CD14-positive monocyte (primary cell): ENCODE measurements at regions not wholly inside any gene's neighbourhood (a gene's known extent, or its start where the extent isn't known, plus 50 kb on each side); places are given as distances from the start of the nearest gene placed in this dataset.

Source experiments
- DNase-seq, 3 donors: peaks; one replicate each; pipeline ENCODE4 v3.0.0-alpha.2; 2011 to 2022
- H2AFZ ChIP-seq: 2 replicates; pipeline ENCODE4 v1.6.0; 2012; ENCODE audit warnings: mild to moderate bottlenecking, low read depth, low read length, inconsistent platforms; ENCODE audit not compliant: insufficient read depth, poor library complexity, severe bottlenecking
- H3K27ac ChIP-seq, 2 donors: 1 replicate in 1 of 2; 2 replicates in 1 of 2; pipeline ENCODE4 v1.5.1; 2012 to 2013; ENCODE audit warnings: low read length in 2 of 2, control low read depth in 1 of 2, inconsistent platforms in 1 of 2, low read depth in 1 of 2, mild to moderate bottlenecking in 1 of 2
- H3K27me3 ChIP-seq, 2 donors: one replicate each; pipeline versions ENCODE4 v1.6.0 to v1.6.1; 2011 to 2013; ENCODE audit warnings: low read length in 2 of 2; ENCODE audit not compliant: control insufficient read depth in 2 of 2, insufficient read depth in 2 of 2
- H3K36me3 ChIP-seq, 2 donors: replicated peaks in 1 of 2; 1 replicate in 1 of 2; 2 replicates in 1 of 2; pipeline versions ENCODE4 v1.5.1 to v1.6.1; 2012 to 2013; ENCODE audit warnings: low read length in 2 of 2, control low read depth in 1 of 2, inconsistent platforms in 1 of 2, mild to moderate bottlenecking in 1 of 2; ENCODE audit not compliant: insufficient read depth in 2 of 2, control insufficient read depth in 1 of 2
- H3K4me1 ChIP-seq, 2 donors: 1 replicate in 1 of 2; 2 replicates in 1 of 2; pipeline versions ENCODE4 v1.5.1 to v1.6.1; 2012 to 2013; ENCODE audit warnings: low read length in 2 of 2, control low read depth in 1 of 2, inconsistent platforms in 1 of 2, mild to moderate bottlenecking in 1 of 2, moderate library complexity in 1 of 2; ENCODE audit not compliant: insufficient read depth in 2 of 2, control insufficient read depth in 1 of 2
- H3K4me2 ChIP-seq: replicated peaks from 2 replicates; pipeline ENCODE3; 2012; ENCODE audit warnings: low read length, moderate library complexity, mild to moderate bottlenecking; ENCODE audit not compliant: poor library complexity, severe bottlenecking; ENCODE audit errors: extremely low read depth
- H3K4me3 ChIP-seq, 3 experiments: fragments of 200-600 bp in 1 of 3; sonication (generic) in 1 of 3; replicated peaks in 1 of 3; 1 replicate in 2 of 3; 2 replicates in 1 of 3; pipeline ENCODE4 v1.5.1; 2011 to 2013; ENCODE audit warnings: low read length in 3 of 3, mild to moderate bottlenecking in 3 of 3, control low read depth in 2 of 3, low read depth in 2 of 3, inconsistent platforms in 1 of 3, moderate library complexity in 1 of 3
- H3K79me2 ChIP-seq: 2 replicates; pipeline ENCODE4 v1.6.0; 2012; ENCODE audit warnings: mild to moderate bottlenecking, control low read depth, inconsistent platforms, low read length, moderate library complexity; ENCODE audit not compliant: insufficient read depth
- H3K9ac ChIP-seq: 2 replicates; pipeline ENCODE4 v1.6.0; 2017; ENCODE audit warnings: low read length, mild to moderate bottlenecking; ENCODE audit not compliant: insufficient read depth, poor library complexity, severe bottlenecking
- H3K9me3 ChIP-seq, 2 donors: replicated peaks in 1 of 2; 1 replicate in 1 of 2; 2 replicates in 1 of 2; pipeline versions ENCODE4 v1.5.1 to v1.6.1; 2012 to 2013; ENCODE audit warnings: low read length in 2 of 2, control low read depth in 1 of 2; ENCODE audit not compliant: control insufficient read depth in 1 of 2, insufficient read depth in 1 of 2
- H4K20me1 ChIP-seq: 2 replicates; pipeline ENCODE4 v1.6.0; 2012; ENCODE audit warnings: mild to moderate bottlenecking, low read length, control low read depth, moderate library complexity; ENCODE audit not compliant: insufficient read depth
- H3K27ac Mint-ChIP-seq, 7 donors: one replicate each; pipeline ENCODE4 v1.8.0; 2020; ENCODE audit warnings: mild to moderate bottlenecking in 7 of 7, mixed read lengths in 7 of 7, moderate library complexity in 6 of 7, inconsistent platforms in 2 of 7
- H3K27me3 Mint-ChIP-seq, 3 donors: one replicate each; pipeline ENCODE4 v1.8.0; 2021 to 2022; ENCODE audit warnings: low read depth in 3 of 3, mild to moderate bottlenecking in 3 of 3, mixed read lengths in 3 of 3, moderate library complexity in 3 of 3, inconsistent platforms in 1 of 3
- H3K36me3 Mint-ChIP-seq, 2 donors: one replicate each; pipeline ENCODE4 v1.8.0; 2020; ENCODE audit warnings: mixed read lengths in 2 of 2, inconsistent platforms in 1 of 2, mild to moderate bottlenecking in 1 of 2
- H3K4me1 Mint-ChIP-seq: one replicate; pipeline ENCODE4 v1.8.0; 2020; ENCODE audit warnings: mild to moderate bottlenecking, mixed read lengths
- H3K4me3 Mint-ChIP-seq, 2 donors: one replicate each; pipeline ENCODE4 v1.8.0; 2020; ENCODE audit warnings: mild to moderate bottlenecking in 2 of 2, mixed read lengths in 2 of 2, moderate library complexity in 1 of 2
- H3K9me3 Mint-ChIP-seq, 7 donors: one replicate each; pipeline ENCODE4 v1.8.0; 2020 to 2022; ENCODE audit warnings: mixed read lengths in 7 of 7, mild to moderate bottlenecking in 6 of 7, moderate library complexity in 6 of 7, inconsistent platforms in 2 of 7
- CTCF ChIP-seq: fragments of 200-600 bp; IDR thresholded peaks from one replicate; pipeline ENCODE4 v1.8.0; 2022; ENCODE audit warnings: antibody characterized with exemption, mild to moderate bottlenecking
- WGBS: methylation state at CpG from one replicate; pipeline ENCODE4 v1.1.5; 2013; ENCODE audit warnings: missing lambda C conversion rate; ENCODE audit not compliant: insufficient coverage; 5-methylcytosine and 5-hydroxymethylcytosine counted together
- intact Hi-C, 2 donors: fragments of 100-400 bp; cut with micrococcal nuclease; formaldehyde crosslinking; loops; one replicate each; pipeline versions ENCODE4 v1.15.0 to v1.15.1; 2023

DNA sequence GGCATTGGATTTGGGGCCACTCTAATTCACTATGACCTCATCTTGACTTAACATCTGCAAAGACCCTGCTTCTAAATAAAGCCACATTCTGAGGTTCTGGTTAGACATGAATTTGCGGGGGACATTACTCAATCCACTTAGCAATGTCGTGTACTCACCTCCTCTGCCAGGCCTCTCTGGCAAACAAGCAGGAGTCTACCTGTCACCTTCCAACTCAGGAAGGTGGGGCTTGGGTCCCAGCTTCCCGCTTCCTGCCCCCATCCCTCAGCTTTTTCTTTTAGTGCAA lies 177.8 kb downstream of the PSMG1 start:
- peak overlapping the region; percentile 72 for H3K4me2 ChIP-seq
- H3K4me3 ChIP-seq, result peak overlapping the region in 1 of 3 experiments; percentile 68
- TF ChIP-seq CTCF, result no peak
- peak overlapping the region; percentile 25 for H2AFZ ChIP-seq
- no peaks in the 10 kb centered on the region for H3K27me3 ChIP-seq
- 0% methylated on average over 1 of the region's 3 CpGs for WGBS
- H3K36me3 ChIP-seq, result no peaks in the 10 kb centered on the region
- peaks cover 5% of the 10 kb centered on the region for H3K79me2 ChIP-seq
- Mint-ChIP-seq H3K27me3 (peaks cover 0 to 10% (median 0%) of the 10 kb centered on the region in 3 donors), H3K36me3 (peaks cover 0 to 4% of the 10 kb centered on the region in 2 donors), H3K27ac (peak overlapping the region; percentile 87 to 98 (median 95)), H3K4me1 (peaks cover 65% of the 10 kb centered on the region), H3K4me3 (peak overlapping the region; percentile 12 to 71), H3K9me3 (no peaks in the 10 kb centered on the region)
- H3K4me1 ChIP-seq, result peaks cover 63 to 69% of the 10 kb centered on the region in 2 donors
- H3K9ac ChIP-seq, result no peak overlapping the region
- peak overlapping the region; percentile 39 to 85 for H3K27ac ChIP-seq
- DNase-seq, result peak in 1 of 3 donors; percentile 22
- intact Hi-C loops, result loop anchor here (5.0 to 10.0 kb wide), 3 partner anchors 92 to 531 kb away; no protein-coding TSS in a partner anchor
- no peaks in the 10 kb centered on the region for H4K20me1 ChIP-seq
- no peaks in the 10 kb centered on the region for H3K9me3 ChIP-seq

DNA sequence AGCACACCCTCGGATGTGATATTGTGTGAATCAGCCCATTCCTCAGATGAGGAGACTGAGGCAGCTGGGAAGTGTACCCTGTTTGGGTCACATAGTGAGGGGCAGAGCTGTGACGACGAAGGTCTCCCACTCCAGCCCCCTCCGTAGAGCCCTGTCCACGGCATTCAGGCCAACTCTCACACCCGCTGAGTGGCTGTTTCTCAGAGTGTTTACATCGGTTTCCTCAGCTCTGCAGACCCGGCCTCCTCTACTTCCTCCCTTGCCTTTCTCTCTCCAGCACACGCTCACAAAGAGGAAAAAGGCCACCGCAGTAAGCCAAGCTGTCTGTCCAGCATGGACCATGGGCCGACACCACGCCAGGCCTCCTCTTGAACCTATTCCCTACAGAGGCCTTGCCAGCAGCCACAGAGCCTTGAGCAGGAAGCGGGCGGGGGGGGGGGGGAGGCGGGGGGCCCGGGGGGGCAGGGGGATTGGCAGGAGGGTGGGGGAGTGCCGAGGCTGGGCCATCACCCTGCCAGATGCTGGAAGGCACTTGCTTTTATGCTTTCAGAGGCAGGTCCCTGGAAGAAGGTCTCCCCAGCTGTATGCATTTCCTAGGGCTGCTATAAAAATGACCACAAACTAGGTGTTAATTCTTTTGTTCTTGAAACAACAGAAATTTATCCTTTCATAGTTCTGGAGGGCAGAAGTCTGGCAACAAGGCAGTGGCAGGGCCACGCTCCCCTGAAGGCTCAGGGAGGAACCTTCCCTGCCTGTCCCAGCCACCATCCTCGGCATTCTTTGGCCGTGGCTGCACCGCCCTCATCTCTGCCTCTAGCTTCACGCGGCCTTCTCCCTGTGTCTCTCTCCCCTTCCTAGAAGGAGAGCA lies 178.4 kb downstream of the PSMG1 start:
- Histone ChIP-seq H3K36me3 (no peaks in the 10 kb centered on the region), H3K9ac (peak overlapping the region; percentile 48), H3K27me3 (no peaks in the 10 kb centered on the region), H4K20me1 (no peaks in the 10 kb centered on the region), H3K9me3 (no peaks in the 10 kb centered on the region), H2AFZ (peak overlapping the region; percentile 25), H3K4me2 (peak overlapping the region; percentile 72), H3K4me1 (peaks cover 66 to 71% of the 10 kb centered on the region in 2 donors), H3K27ac (peak overlapping the region; percentile 79 to 85), H3K4me3 (peak overlapping the region in 1 of 3 experiments; percentile 68), H3K79me2 (peaks cover 5% of the 10 kb centered on the region)
- DNase-seq, result peak; percentile 54 to 66 (median 61)
- Mint-ChIP-seq H3K36me3 (peaks cover 4% of the 10 kb centered on the region in 2 donors), H3K4me3 (peak overlapping the region; percentile 71 to 85), H3K9me3 (no peaks in the 10 kb centered on the region), H3K27me3 (peaks cover 0 to 10% (median 0%) of the 10 kb centered on the region in 3 donors), H3K27ac (peak overlapping the region; percentile 90 to 98 (median 95)), H3K4me1 (peaks cover 70% of the 10 kb centered on the region)
- TF ChIP-seq CTCF, result no peak
- 4% methylated on average over 13 of the region's 23 CpGs for WGBS
- intact Hi-C loops, result loop anchor here (5.0 to 10.0 kb wide), 5 partner anchors 92 to 530 kb away; partner anchors contain the start of gene ETS2 (in 1 of the 2)
